HG03521 (cell line): ENCODE measurements at regions not wholly inside any gene's neighbourhood (a gene's known extent, or its start where the extent isn't known, plus 50 kb on each side); places are given as distances from the start of the nearest gene placed in this dataset.
"Not testable (repeated sequence)": the region's sequence is repeated elsewhere in the genome, so short reads cannot be mapped to it uniquely, and the experiment has no call there.

Experiments
- ATAC-seq: cut with Tn5 transposase; IDR thresholded peaks from one replicate; pipeline ENCODE4 v1.9.1; 2021; ENCODE audit warnings: mild to moderate bottlenecking, moderate library complexity; ENCODE audit not compliant: unreplicated experiment

- ATAC-seq = no peak
Measured at GRCh38 chr2:3115301-3116042, 262.1 kb downstream of the EIPR1 start.

DNA sequence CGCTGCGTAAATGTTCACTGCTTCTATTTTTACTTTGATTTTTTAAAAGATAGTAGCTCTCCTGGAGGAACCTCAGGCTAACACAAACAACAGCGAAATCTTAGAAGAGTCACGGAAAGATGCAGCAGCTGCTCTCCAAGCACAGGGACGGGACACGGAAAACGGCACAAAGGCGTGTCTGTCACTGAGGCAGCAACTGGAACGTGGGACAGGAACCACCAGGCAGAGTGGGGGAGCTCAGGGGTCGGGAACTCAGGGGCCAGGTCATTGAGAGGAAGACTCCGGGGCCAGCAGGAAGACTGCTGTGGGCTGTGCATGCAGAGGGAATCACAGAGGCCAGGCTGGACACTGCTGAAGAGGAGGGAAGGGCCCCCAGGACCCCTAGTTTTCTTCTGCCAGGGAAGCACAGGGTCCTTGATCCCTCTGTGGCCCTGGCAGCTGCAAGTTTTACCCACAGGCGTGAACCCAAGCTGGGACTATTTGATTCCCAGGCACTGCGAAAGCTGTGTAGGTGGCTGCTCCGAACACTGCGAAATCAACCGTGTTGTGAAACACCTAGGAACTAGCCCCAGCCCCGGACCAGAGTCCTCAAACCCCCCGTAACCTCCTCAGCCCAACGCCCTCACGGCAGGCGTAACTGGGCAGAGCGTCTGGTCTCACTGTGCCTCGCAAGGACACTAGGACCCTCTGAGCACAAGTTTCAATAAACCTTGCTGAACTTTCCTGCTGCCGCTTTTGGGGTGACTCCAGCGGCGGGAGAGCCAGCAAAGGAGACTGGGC, 263.0 kb downstream of the EIPR1 start:
- ATAC-seq = no peak

- no peak for ATAC-seq
Measured at GRCh38 chr2:3113769-3114168, 263.8 kb downstream of the EIPR1 start.

- no peak for ATAC-seq
Measured at GRCh38 chr2:3113122-3113521, 264.5 kb downstream of the EIPR1 start.

GRCh38 chr2:3112553-3112952, 265.1 kb downstream of the EIPR1 start:
- no peak for ATAC-seq

DNA sequence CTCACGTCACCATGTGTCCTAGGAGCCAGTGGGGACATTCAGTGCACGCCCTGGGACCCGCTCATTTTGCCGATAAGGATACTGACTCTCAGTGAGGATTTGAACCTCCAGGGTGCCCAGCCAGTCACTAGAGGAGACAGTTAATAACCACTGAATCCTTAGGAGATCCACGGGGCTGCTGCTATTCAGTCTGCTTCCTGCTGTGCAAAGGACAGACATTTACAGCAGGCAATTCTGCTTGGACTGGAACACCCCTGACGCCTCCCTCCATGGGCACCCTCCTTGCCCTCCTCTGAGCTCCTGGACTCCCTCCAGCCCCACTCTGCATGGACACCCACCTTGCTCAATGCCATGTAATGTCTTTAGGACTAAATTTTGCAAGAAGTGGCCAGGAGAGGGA, 265.5 kb downstream of the EIPR1 start:
- no peak for ATAC-seq

DNA sequence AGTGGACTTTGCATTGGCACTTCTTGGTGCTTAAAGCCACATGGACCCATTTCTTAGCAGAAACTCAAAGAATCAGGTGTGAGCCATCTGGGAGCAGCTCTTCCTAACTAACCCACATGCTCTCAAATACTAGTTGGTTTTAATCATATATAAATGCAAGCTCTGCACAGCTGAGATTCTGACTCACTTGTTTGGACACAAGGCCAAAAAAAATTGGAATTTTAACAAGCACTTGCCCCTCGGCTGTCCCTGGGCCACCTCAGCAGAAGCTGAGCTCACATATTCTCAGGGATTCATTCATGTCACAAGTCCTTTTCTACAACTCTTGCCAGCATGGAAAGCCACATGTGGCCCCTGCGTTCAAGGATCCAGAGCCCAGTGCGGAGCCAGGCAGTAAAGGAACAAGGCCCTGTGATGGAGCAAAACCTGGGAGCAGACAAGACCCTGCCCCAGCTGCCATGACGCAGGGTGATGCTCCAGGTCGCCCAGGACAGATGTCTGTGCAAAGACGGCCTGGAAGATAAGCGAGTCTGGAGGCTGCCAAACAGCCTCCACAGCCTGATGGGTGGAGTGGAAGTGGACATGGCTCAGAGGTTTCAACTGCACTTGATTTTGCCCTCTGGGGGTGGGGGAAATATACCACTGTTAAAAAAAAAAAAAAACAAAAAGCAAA, 266.5 kb downstream of the EIPR1 start:
- ATAC-seq = no peak

DNA sequence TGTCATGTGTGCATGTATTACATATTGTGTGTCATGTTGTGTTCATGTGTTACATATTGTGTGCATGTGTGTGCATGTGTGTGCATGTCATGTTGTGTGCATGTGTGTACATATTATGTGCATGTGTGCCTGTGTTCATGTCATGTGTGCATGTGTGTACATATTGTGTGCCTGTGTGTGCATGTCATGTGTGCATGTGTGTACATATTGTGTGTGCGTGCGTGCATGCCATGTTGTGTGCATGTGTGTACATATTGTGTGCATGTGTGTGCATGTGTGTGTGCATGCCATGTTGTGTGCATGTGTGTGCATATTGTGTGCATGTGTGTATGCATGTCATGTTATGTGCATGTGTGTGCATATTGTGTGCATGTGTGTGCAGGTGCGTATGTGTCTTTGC, 267.1 kb downstream of the EIPR1 start:
- ATAC-seq = no peak

DNA sequence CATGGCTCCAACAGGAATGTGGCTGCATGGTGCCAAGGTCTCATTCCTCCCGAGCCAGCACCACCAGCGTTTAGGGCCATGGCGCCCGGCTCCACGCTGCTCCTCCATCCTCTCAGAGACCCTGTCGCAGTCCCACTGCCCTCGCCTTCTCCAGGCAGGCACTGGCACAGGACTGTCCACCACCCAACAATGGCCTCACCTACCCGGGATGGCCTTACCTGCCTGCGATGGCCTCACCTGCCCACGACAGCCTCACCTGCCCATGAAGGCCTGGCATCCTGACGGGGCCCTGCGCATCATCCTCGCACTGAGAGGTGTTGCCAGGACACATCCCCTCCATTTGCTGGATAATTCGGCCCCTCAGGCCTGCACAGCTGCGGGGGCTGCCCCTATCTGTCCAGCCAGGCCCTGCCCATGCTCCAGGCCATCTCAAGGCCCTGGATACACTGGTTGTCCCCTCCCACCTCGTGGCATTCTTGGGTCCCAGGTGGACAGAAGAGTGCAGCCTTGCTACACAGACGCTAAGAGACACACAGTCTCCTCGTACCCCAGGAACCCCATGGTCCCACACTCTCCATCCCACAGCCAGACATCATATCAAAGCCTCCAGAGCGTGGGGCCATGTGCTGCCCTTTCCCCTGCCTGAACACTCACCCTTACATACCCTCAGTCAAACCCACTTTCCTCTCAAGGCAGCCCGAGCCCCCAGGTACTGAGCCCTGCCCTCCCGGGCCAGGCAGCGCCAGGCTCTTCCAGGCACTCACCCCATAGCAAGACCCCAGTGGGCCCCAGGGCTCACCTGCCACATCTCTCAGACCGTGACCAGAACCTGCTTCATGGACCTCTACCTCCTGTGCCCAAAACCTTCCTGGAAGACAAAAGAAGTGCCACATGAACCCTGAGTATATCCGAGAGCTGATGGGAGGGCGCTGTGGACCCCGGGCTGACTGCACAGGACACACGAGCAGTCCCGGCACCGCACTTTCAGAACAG, 268.6 kb downstream of the EIPR1 start:
- no peak for ATAC-seq

GRCh38 chr2:3108105-3108504, 269.5 kb downstream of the EIPR1 start:
- ATAC-seq = no peak

GRCh38 chr2:3107567-3107966, 270.1 kb downstream of the EIPR1 start:
- ATAC-seq = no peak

DNA sequence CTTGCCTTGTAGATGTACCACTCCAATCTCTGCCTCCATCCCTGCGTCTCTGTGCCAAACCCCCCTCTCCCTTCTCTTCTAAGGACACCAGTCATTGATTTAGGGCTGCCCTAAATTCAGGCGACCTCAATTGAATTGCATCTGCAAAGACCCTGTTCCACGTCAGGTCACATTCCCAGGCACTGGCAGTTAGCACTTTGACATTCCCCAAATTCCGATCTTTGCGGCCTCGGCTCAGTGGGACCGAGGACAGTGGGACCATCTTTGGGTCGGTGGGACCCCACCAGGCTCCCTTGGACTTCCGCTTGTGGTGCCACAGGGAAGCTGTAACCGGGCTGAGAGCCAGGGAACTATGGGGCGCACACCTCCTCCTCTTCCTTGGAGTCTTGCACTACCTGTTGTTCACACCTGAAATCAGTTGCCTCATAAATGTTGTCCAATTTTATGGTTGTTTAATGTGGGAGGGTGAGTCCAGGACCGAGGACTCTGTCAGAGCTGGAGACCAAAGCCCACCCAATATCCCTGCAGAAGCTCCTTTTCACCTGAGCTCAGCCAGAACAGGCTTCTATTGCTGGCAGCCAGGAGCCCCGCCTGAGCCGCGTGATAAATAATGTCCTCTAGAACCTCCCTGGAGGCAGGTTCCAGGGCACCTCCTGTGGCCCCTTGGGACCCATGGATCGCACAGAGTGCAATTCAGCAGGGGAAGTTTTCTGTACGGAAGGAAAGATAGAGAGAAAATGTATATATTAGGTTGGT, 271.6 kb downstream of the EIPR1 start:
- no peak for ATAC-seq

GRCh38 chr2:3104958-3105813, 272.4 kb downstream of the EIPR1 start:
- not testable (repeated sequence) for ATAC-seq

GRCh38 chr2:3104261-3104660, 273.4 kb downstream of the EIPR1 start:
- ATAC-seq = no peak

GRCh38 chr2:3102922-3103569, 274.6 kb downstream of the EIPR1 start:
- no peak for ATAC-seq

DNA sequence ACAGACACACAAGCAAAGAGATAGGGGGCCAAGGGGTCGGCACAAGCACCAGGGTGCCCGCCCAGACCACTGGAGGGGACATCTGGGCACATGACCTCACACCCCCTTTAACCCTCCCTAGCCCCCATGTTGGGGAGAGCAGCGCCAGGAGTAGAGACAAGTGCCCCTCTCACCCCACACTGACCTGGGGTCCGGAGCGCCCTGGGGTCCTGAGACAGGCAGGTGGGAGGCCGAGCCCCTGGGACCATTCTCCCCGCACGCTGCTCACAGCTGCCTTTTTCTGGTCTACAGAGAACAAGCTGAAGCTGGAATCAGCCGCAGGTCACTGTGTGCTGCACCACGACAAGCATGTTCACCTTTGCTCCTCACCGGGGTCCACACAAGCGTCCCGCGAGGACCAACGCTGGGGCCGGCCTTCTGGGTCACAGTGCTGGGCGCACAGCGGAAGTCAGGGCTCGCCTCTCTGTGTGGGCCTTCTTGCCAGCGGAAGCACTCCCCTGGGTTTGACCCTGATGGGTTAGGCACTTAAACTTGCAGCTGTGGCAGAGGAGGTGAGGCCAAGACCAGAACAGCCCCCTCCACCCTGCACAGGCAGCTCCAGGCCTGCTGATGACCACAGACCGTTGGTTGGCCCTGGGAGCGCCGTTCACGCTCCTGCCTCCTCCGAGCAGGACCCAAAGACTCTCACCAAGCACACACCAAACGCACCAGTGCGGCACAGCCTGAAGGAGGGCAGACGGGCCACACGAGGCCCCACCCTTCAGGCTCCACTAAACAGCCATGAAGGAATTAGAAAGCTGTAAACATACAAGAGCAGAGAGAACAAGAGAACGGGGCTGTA, 275.3 kb downstream of the EIPR1 start:
- no peak for ATAC-seq
